Caco-2 (cell line): ENCODE measurements at regions not wholly inside any gene's neighbourhood (a gene's known extent, or its start where the extent isn't known, plus 50 kb on each side); places are given as distances from the start of the nearest gene placed in this dataset.

Source experiments
- BruUV-seq: library from RNA; stranded (reverse); fragments of 400-500 nt; replicated peaks from 2 replicates; lab custom pipeline; 2021; lab: Mats Ljungman, UMichigan
- CTCF ChIA-PET: fragments of 300-600 bp; sonication (Branson Sonifier 250); formaldehyde crosslinking; loops from one replicate; lab custom pipeline; 2022; ENCODE audit warnings: antibody characterized with exemption; lab: Charles Lee
- POLR2A ChIA-PET: fragments of 300-600 bp; sonication (Branson Sonifier 250); formaldehyde crosslinking; loops from one replicate; lab custom pipeline; 2022; ENCODE audit warnings: antibody characterized with exemption; lab: Charles Lee
- DNase-seq, 2 experiments: peaks; one replicate each; pipeline versions ENCODE4 v3.0.0 to v3.0.0-alpha.2; 2020 to 2022
- H3K27me3 ChIP-seq: replicated peaks from 2 replicates; pipeline ENCODE4 v1.6.0; 2011; ENCODE audit warnings: low read length; ENCODE audit not compliant: control insufficient read depth, insufficient read depth
- H3K36me3 ChIP-seq: 2 replicates; pipeline ENCODE4 v1.5.1; 2011; ENCODE audit warnings: low read length; ENCODE audit not compliant: control insufficient read depth, insufficient read depth
- H3K4me1 ChIP-seq: fragments of 250-450 bp; sonication (Bioruptor Pico); 2 replicates; pipeline ENCODE4 v1.5.1; 2020; ENCODE audit warnings: mild to moderate bottlenecking
- H3K4me3 ChIP-seq: 2 replicates; pipeline ENCODE4 v1.5.1; 2011; ENCODE audit warnings: low read depth, mild to moderate bottlenecking, control low read depth, low read length
- H3K9me3 ChIP-seq: fragments of 250-450 bp; sonication (Bioruptor Pico); 2 replicates; pipeline ENCODE4 v1.5.1; 2020; ENCODE audit warnings: mild to moderate bottlenecking, moderate library complexity
- H3K27ac Mint-ChIP-seq: one replicate; pipeline ENCODE4 v1.8.0; 2022; ENCODE audit warnings: mixed read lengths; ENCODE audit not compliant: unreplicated experiment
- H3K27me3 Mint-ChIP-seq: one replicate; pipeline ENCODE4 v1.8.0; 2022; ENCODE audit warnings: mixed read lengths; ENCODE audit not compliant: insufficient read depth, unreplicated experiment
- H3K36me3 Mint-ChIP-seq: one replicate; pipeline ENCODE4 v1.8.0; 2022; ENCODE audit warnings: mild to moderate bottlenecking, mixed read lengths; ENCODE audit not compliant: insufficient read depth, unreplicated experiment
- H3K4me1 Mint-ChIP-seq: one replicate; pipeline ENCODE4 v1.8.0; 2022; ENCODE audit warnings: low read depth, mixed read lengths; ENCODE audit not compliant: unreplicated experiment
- H3K4me3 Mint-ChIP-seq: one replicate; pipeline ENCODE4 v1.8.0; 2022; ENCODE audit warnings: mild to moderate bottlenecking, moderate library complexity, mixed read lengths; ENCODE audit not compliant: unreplicated experiment
- H3K9me3 Mint-ChIP-seq: one replicate; pipeline ENCODE4 v1.8.0; 2022; ENCODE audit warnings: mixed read lengths; ENCODE audit not compliant: unreplicated experiment
- CTCF ChIP-seq, 2 experiments: fragments of 200-600 bp in 1 of 2; IDR thresholded peaks; 1 replicate in 1 of 2; 2 replicates in 1 of 2; pipeline versions ENCODE4 v1.5.1 to v1.8.0; 2011 to 2022; ENCODE audit warnings: antibody characterized with exemption in 1 of 2, control low read depth in 1 of 2, inconsistent platforms in 1 of 2, low read depth in 1 of 2, low read length in 1 of 2, mild to moderate bottlenecking in 1 of 2, moderate library complexity in 1 of 2; ENCODE audit not compliant: insufficient read depth in 1 of 2, severe bottlenecking in 1 of 2, unreplicated experiment in 1 of 2
- intact Hi-C: fragments of 100-400 bp; cut with micrococcal nuclease; formaldehyde crosslinking; loops from one replicate; pipeline ENCODE4 v1.10.0; 2022; ENCODE audit not compliant: unreplicated experiment

GRCh38 chr6:22789315-22789714 lies 219.9 kb downstream of the HDGFL1 start:
- TF ChIP-seq CTCF (IDR thresholded peaks at IDR 0.05; ENCODE audit: insufficient read depth in 1 of 2, low read depth in 1 of 2, low read length in 1 of 2, severe bottlenecking in 1 of 2, unreplicated experiment in 1 of 2): no peak
- ChIA-PET POLR2A (no interaction called here), CTCF (no interaction called here)
- no peak overlapping the region for H3K4me3 Mint-ChIP-seq
- no peaks in the 10 kb centered on the region for H3K27me3 Mint-ChIP-seq
- Histone ChIP-seq H3K4me1 (no peaks in the 10 kb centered on the region), H3K27me3 (no peaks in the 10 kb centered on the region), H3K36me3 (no peaks in the 10 kb centered on the region), H3K4me3 (no peak overlapping the region), H3K9me3 (0 out of 2 replicates have a peak, but pooled peaks cover 5% of the 10 kb centered on the region)
- H3K4me1 Mint-ChIP-seq: no peaks in the 10 kb centered on the region
- intact Hi-C loops: no loop called here
- BruUV-seq: no TSS peak
- H3K9me3 Mint-ChIP-seq: peaks cover 11% of the 10 kb centered on the region
- H3K36me3 Mint-ChIP-seq: no peaks in the 10 kb centered on the region
- DNase-seq: no peak
- H3K27ac Mint-ChIP-seq: no peak overlapping the region

GRCh38 chr6:22794844-22795243 lies 225.5 kb downstream of the HDGFL1 start:
- BruUV-seq: no TSS peak
- CTCF ChIA-PET: no interaction called here

GRCh38 chr6:22800451-22800850 lies 231.1 kb downstream of the HDGFL1 start:
- no peak overlapping the region for H3K4me3 Mint-ChIP-seq

More at GRCh38 chr6:22794844-22795243, 225.5 kb downstream of the HDGFL1 start:
- POLR2A ChIA-PET: no interaction called here
- Histone ChIP-seq H3K9me3 (peaks cover 13% of the 10 kb centered on the region; the same call in 1 of the 2 replicates), H3K4me1 (no peaks in the 10 kb centered on the region), H3K4me3 (no peak overlapping the region), H3K36me3 (no peaks in the 10 kb centered on the region), H3K27me3 (no peaks in the 10 kb centered on the region)
- Mint-ChIP-seq H3K4me1 (no peaks in the 10 kb centered on the region), H3K4me3 (no peak overlapping the region), H3K27me3 (no peaks in the 10 kb centered on the region), H3K36me3 (no peaks in the 10 kb centered on the region), H3K27ac (no peak overlapping the region), H3K9me3 (peaks cover 19% of the 10 kb centered on the region)
- no peak for TF ChIP-seq CTCF (IDR thresholded peaks at IDR 0.05; ENCODE audit: insufficient read depth in 1 of 2, low read depth in 1 of 2, low read length in 1 of 2, severe bottlenecking in 1 of 2, unreplicated experiment in 1 of 2)
- intact Hi-C loops: no loop called here
- DNase-seq: no peak

More at GRCh38 chr6:22800451-22800850, 231.1 kb downstream of the HDGFL1 start:
- intact Hi-C loops: no loop called here
- DNase-seq: no peak
- CTCF ChIA-PET: no interaction called here
- H3K4me1 Mint-ChIP-seq: no peaks in the 10 kb centered on the region
- no TSS peak for BruUV-seq
- H3K36me3 Mint-ChIP-seq: peaks cover 6% of the 10 kb centered on the region
- Histone ChIP-seq H3K4me3 (no peak overlapping the region), H3K9me3 (no peaks in the 10 kb centered on the region), H3K4me1 (no peaks in the 10 kb centered on the region), H3K27me3 (no peaks in the 10 kb centered on the region), H3K36me3 (no peaks in the 10 kb centered on the region)
- H3K9me3 Mint-ChIP-seq: peaks cover 26% of the 10 kb centered on the region
- H3K27me3 Mint-ChIP-seq: no peaks in the 10 kb centered on the region
- TF ChIP-seq CTCF (IDR thresholded peaks at IDR 0.05; ENCODE audit: insufficient read depth in 1 of 2, low read depth in 1 of 2, low read length in 1 of 2, severe bottlenecking in 1 of 2, unreplicated experiment in 1 of 2): no peak
- H3K27ac Mint-ChIP-seq: no peak overlapping the region
- POLR2A ChIA-PET: no interaction called here
